GM13977 (cell line): ENCODE measurements at regions not wholly inside any gene's neighbourhood (a gene's known extent, or its start where the extent isn't known, plus 50 kb on each side); places are given as distances from the start of the nearest gene placed in this dataset.

ENCODE experiments used
- DNase-seq: peaks from one replicate; pipeline ENCODE4 v3.0.0; 2012; ENCODE audit warnings: low spot score
- CTCF ChIP-seq: IDR thresholded peaks from 2 replicates; pipeline ENCODE4 v1.5.1; 2012; ENCODE audit warnings: mild to moderate bottlenecking, control low read depth; ENCODE audit not compliant: insufficient read depth; ENCODE audit errors: extremely low read depth, missing control alignments
- in situ Hi-C: fragments of 300-500 bp; cut with MboI; formaldehyde crosslinking; loops from one replicate; pipeline ENCODE4 v1.12.0; 2022; ENCODE audit warnings: low sequenced_read_pairs, low pct_unique_long_range_greater_than_20kb, mixed read lengths, inconsistent platforms; ENCODE audit not compliant: unreplicated experiment

GRCh38 chr3:168820810-168821415, 725.2 kb upstream of the GOLIM4 start:
- no peak for TF ChIP-seq CTCF
- in situ Hi-C loops: no loop called here
- DNase-seq: no peak

GRCh38 chr3:168817177-168817576, 721.5 kb upstream of the GOLIM4 start:
- DNase-seq: no peak
- no peak for TF ChIP-seq CTCF
- in situ Hi-C loops: no loop called here

- no peak for DNase-seq
- TF ChIP-seq CTCF: no peak
- in situ Hi-C loops: no loop called here
Observed at GRCh38 chr3:168815946-168816345, 720.2 kb upstream of the GOLIM4 start.

GRCh38 chr3:168813225-168813802, 717.6 kb upstream of the GOLIM4 start:
- in situ Hi-C loops: no loop called here
- TF ChIP-seq CTCF: no peak
- DNase-seq: no peak

- no peak for DNase-seq
- TF ChIP-seq CTCF: no peak
- in situ Hi-C loops: no loop called here
Observed at GRCh38 chr3:168812234-168812633, 716.5 kb upstream of the GOLIM4 start.

- no peak for DNase-seq
- in situ Hi-C loops: no loop called here
- TF ChIP-seq CTCF: no peak
Observed at GRCh38 chr3:168808596-168808995, 712.9 kb upstream of the GOLIM4 start.
